Body of pancreas (tissue), 4 donors: ENCODE measurements at regions not wholly inside any gene's neighbourhood (a gene's known extent, or its start where the extent isn't known, plus 50 kb on each side); places are given as distances from the start of the nearest gene placed in this dataset.
"Not testable (repeated sequence)": the region's sequence is repeated elsewhere in the genome, so short reads cannot be mapped to it uniquely, and the experiment has no call there.

Experiments
- CTCF ChIP-seq, 7 experiments: fragments of 450-650 bp in 4 of 7; fragments of 200-600 bp in 3 of 7; sonication (generic) in 3 of 7; IDR thresholded peaks; one replicate each; pipeline ENCODE4 v1.5.1; 2016 to 2019; ENCODE audit warnings: antibody characterized with exemption in 7 of 7
- POLR2A ChIP-seq, 3 donors: fragments of 450-650 bp; IDR thresholded peaks; one replicate each; pipeline ENCODE4 v1.6.1; 2016; ENCODE audit warnings: antibody characterized with exemption in 3 of 3, mild to moderate bottlenecking in 2 of 3

DNA sequence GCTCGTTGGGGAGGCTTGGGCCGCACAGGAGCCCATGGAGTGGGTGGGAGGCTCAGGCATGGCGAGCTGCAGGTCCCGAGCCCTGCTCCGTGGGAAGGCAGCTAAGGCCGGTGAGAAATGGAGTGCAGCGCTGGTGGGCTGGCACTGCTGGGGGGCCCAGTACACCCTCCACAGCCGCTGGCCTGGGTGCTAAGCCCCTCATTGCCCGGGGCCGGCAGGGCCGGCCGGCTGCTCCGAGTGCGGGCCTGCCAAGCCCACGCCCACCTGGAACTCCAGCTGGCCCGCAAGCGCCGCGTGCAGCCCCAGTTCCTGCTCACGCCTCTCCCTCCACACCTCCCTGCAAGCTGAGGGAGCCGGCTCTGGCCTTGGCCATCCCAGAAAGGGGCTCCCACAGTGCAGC lies 573.3 kb downstream of the KIF4B start:
- not testable (repeated sequence) for TF ChIP-seq POLR2A, CTCF (IDR thresholded peaks at IDR 0.05)
